Endothelial cell of hepatic sinusoid (primary cell): ENCODE measurements at regions not wholly inside any gene's neighbourhood (a gene's known extent, or its start where the extent isn't known, plus 50 kb on each side); places are given as distances from the start of the nearest gene placed in this dataset.

Experiments used
- in situ Hi-C: cut with HindIII; loops from 2 replicates; pipeline ENCODE4 v1.10.0; 2017; ENCODE audit warnings: low sequenced_read_pairs

DNA sequence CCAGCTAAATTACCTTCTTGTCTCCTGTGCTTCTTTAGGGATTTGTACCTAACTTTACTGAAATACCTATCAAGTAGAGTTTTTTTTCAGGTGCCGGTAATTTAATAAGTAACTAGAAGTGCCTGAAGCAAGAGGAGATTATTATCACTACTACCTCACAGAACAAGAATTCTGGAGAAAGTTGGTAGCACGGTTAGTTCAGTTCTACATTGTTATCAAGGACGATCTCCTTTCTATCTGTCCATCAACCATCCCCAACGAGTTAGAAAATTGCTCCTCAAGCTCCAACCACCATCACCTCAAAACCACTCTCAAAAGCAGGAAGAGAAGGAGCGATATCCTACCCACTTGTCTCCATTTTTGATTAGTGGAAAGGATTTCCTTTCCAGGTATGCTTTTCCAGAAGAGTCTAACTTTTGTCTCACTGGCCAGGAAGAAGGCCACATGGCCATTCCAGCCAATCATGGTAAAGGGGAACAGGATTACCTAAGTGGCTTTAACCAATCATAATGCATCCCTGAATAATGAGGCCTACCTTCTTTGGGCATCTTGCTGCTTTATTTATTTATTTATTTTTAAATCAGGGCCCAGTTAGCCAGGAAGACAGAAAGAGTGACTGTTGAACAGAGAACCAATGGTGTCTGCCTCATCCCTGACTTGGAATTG is 265.2 kb downstream of the SNX13 start:
- in situ Hi-C loops = no loop called here

DNA sequence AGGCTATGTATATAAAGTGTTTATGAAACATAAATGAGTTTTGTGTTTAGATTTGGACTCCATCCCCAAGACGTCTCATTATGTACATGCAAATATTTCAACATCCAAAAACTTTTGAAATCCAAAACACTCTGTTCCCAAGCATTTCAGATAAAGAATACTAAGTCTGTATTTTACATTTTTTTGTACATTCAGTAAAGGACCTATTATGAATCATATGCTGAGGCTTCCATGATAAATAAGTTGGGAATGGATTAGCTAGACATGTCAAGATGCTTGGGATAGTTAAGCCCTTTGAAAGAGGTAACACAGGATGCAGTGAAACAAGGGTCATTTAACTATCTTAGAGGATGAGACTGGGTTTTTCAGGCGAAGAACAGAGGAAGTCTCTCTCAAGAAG is 262.9 kb downstream of the SNX13 start:
- in situ Hi-C loops = no loop called here

DNA sequence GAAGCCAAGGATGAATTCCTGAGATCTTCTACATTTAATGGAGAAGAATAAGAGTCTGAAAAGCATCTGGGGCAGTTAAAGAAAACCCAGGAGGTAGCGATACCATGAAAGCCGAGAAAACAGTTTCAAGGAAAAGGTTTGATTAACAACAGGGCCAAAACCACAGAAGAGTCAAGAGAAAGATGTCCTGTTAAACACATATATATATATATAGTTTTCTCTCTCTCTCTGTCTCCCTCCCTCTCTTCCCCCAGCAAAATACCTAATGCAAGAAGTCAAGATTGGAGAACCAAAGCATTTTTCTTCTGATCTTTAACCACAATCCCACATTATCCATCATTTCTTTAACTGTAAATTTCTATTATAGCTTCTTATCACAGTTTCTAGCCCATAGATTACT is 261.4 kb downstream of the SNX13 start:
- in situ Hi-C loops = no loop called here

DNA sequence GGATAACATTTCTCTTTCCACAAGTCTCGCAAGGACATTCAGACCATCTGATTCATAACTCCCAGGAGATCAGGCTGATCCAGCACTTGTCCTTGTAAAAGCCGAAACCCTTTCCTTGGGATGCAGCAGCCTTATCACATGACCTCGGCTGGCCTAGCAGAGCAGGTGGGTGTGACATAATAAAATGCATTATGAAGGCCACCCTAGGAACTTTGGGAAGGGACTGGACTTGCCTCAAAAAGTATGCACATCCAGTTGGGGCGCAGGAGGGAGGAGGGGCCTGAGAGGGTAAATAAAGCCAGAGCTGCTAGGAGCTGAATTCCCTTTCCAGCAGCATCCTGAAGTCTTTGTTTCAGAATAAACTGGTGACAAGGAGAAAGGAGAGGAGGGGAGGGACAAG is 260.8 kb downstream of the SNX13 start:
- in situ Hi-C loops = no loop called here

DNA sequence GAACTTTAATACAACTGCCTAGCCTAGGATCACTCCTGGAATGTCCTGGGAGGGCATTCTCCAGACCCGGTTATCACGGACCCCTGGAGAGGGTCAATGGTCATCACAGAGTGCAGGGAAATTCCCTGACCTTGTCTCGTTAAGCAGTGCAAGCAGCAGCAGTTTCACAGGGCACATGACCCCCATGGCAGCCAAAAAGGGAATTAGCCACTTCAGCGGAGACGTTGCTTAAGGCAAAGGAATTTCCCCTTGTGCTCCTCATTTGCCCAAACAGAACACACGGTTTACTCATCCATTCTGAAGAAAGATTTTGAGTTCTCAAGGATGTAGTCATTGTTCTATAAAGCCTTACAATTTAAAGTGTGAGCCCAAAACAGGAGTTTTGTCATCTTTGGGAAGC is 260.3 kb downstream of the SNX13 start:
- in situ Hi-C loops = loop anchor here (5.0 kb wide), 1 partner anchor 92 kb away; no protein-coding TSS in a partner anchor

DNA sequence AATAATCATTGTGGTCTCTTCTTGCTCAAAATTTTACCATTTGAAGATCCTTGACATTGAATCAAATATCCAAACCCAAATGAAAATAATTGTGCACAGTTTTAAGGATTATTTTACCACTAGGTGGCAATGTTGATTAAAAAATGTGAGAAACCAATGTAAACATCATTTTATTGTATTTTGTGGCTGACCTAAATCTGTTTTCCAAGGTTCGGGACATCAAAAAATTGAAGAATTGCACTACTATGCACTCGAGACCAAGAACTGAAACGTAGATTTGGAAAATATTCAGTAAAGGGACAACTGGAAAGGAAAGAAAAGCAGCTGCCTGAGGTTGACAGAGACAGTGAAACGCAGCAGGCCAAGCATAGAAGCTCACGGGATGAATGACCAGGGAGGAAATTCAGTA is 259.3 kb downstream of the SNX13 start:
- in situ Hi-C loops = loop anchor here (5.0 kb wide), 1 partner anchor 91 kb away; no protein-coding TSS in a partner anchor

DNA sequence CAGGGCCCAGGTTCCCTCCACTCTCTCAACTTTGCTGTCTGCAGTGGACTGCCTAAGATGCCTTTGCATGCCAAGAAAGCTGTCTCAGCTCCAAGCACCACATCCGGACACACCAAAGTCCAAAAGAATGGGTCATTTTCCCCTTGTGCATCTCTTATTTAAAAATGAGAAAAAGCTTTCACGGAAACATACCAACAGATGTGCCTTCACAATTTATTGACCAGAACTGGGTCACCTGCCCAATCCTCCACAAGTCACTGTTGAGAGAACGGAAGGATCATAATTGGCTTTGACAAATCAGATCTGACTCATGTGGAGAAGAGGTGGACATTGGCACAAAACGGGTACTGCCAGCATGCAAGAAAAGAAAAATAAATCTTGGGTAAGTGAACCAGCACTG is 258.3 kb downstream of the SNX13 start:
- in situ Hi-C loops = loop anchor here (5.0 kb wide), 1 partner anchor 90 kb away; no protein-coding TSS in a partner anchor

DNA sequence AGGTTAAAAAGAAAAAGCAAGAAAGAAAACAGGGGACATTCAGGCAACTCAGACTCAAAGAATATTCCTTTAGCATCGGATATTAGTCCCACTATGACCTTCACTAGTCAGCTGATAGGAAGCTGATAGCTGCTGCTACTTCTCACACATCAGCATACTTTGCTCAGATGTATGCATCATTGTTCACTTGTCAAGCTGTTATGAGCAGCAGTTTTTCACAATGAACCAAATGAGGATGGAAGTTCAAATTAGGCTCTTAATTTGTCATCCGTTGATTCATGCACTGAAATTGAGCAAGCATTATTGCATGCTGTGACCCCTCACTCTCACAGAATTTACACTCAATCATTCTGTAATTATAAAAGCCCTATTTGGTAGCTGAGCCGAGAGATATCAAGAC is 257.7 kb downstream of the SNX13 start:
- in situ Hi-C loops = loop anchor here (5.0 kb wide), 1 partner anchor 90 kb away; no protein-coding TSS in a partner anchor

DNA sequence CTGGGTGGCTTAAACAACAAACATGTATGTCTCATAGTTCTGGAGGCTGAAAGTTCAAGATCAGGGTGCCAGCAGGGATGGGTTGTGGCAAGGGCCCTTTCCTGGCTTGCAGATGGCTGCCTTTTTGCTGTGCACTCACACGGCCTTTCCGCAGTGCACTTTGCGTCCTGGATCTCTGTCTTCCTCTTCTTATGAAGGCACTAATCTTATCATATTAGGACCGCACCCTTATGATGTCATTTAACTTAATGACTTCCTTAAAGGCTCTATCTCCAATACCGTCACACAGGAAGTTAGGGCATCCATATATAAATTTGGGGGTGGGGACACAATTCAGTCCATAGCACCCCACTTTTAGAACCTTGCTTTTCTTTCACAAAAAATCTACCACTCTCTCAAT is 255.2 kb downstream of the SNX13 start:
- in situ Hi-C loops = no loop called here

DNA sequence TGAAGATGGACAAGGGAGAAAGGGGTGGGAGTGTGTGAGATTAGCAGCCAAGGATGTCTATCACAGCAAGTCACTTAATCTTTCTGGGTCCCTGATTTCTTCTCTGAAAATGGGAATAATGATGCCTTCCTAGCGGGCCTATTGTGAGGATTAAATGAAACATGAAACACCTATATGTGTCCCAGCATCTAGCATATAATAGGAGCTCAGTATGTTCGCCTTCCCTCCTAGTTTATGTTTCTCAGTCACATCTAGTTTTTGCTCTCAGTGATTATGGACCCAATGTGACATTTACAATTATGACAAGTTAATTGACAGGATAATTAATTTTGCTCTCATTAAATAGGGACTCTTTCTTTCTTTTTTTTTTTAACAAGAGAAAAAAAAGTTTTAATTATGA is 252.9 kb downstream of the SNX13 start:
- in situ Hi-C loops = no loop called here

DNA sequence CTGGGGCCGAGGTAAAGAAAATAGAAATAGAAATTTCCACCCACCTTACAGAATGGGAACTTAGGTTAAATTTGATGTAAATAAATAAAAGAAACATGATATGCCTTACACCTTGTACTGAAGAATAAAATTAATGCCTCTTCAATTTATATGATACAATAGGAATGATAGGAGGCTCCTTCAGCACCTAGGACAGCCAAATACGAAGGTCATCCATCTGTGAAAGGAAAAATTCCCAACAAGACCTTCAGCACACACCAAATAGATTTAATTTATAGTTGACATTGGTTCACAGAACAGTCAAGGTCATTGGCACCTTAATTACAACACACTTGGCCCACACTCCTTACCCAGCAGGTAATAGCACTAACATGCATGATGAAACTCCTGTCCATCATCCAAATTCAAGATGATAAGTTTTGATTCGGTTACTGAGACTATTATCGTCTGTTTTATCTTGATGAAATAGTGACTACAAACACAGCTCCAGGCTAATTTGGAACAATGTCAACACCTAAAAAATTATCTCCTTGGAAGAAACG is 250.9 kb downstream of the SNX13 start:
- in situ Hi-C loops = no loop called here

DNA sequence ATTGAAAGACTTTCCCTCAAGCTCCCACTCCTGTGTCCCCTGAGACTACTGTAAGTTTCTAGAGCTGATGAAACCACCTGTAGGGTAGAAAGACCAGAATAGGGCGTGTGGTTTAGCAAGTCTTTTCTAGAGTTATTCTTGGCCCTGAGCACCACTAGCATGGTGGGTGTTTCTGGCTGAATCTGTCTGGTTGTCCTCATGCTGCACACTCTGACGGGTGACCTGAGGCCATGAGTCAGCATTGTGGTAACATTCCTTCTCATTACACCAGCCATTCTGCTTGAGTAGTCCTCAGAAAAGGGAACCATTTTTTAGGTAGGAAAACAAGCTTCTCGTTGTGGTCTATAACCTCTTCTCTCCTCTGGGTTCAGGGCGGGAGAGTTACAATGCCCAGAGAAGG is 250.3 kb downstream of the SNX13 start:
- in situ Hi-C loops = no loop called here

DNA sequence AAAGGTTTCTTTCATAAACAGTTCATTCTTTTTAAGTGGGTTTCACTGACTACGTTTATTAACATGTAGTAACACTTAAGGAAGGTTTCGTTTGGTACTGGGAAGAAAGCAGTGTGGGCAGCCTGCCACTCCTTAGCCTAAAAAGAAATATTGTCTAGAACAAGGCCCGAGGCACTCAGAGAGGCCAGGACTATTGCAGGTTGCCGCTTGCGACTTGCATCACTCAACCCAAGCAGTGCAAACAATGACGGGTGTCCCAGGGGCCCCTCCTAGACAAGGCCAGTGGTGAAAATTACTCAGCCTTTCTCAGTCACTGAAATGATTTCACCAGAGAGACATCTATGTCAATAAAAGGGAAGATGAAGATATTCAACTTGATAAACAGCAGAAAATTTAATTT is 243.9 kb downstream of the SNX13 start:
- in situ Hi-C loops = no loop called here

DNA sequence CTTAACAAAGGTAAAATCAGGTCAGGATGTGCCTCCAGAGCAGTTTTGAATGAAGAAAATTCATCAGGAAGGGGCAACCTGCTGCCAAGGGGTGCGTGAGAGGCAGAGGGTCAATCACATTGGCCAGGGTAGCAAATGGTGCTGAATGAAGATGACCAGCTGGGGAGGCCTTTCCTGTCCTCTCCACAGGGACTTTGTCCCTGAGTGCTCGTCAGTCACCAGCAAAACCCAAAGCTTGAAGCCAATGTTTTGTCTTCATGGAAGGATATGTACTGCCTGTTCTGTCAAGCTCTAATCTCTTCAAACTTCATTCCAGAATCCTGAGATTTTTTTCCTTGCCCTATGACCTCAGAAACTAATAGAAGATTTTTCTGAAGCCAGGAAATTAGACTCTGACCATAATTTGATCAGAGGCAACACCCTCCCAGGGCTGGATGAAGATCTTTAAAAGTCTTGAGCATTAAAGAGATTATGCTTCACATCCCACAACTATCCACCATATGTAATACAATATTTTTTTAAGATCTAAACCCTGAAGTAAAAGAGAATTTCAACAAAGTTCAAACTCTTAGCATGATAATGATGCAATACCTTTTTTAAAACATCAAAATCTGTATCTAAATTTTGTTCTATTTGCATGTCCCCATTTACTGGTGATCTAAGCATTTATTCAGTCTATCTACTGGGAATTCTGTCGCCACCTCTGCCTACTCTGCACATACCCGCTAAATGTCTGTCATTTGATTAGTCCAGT is 243.0 kb downstream of the SNX13 start:
- in situ Hi-C loops = no loop called here

DNA sequence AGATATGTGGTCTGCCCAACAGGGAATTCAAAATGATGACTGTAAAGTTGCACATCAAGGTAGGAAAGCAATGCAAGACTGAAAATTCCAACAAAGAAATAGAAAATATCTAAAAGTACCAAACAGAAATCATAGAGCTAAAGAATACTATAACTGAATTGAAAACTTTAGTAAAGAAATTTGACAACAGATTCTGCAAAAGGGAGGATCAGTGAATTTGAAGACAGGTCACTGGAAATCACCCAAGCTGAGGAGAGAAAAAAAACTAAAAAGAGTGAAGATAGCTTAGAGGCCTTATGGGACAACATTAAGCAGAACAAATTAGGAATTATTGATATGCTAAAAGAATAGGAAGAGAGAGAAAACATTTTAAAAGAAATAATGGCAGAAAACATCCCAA is 240.6 kb downstream of the SNX13 start:
- in situ Hi-C loops = no loop called here

DNA sequence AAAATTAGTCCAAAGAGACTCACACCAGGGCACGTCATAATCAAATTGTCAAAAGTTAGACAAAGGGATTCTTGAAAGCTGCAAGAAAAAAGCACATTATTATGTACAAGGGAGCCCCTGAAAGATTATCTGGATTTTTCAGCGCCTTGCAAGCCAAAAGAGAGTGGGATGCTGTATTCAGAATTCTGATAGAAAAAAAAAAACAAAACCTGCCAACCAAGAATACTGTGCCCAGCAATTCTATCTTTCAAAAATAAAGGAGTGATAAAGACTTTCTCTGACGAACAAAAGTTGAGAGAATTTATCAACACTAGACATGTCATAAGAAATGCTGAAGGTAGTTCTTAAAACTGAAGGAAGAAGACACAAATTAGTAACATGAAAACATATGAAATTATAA is 240.2 kb downstream of the SNX13 start:
- in situ Hi-C loops = no loop called here

DNA sequence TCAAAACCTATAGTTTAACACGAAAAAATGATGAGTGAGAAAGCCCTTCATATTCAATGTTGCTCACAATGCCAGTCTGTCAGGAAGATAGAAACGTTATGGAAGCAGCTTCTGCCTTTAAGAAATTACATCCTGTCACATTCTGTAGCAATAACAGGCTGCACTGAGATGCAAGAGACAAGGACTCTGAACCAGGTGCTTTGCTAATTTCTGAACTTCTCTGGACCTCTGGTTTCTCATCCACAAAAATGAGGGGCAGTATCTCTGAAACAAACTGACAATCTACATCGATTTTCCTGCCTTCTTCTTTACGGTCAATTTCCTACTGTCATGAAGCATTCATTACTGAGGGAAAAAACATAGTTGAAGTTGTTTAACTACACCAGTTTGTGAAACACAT is 234.0 kb downstream of the SNX13 start:
- in situ Hi-C loops = no loop called here

DNA sequence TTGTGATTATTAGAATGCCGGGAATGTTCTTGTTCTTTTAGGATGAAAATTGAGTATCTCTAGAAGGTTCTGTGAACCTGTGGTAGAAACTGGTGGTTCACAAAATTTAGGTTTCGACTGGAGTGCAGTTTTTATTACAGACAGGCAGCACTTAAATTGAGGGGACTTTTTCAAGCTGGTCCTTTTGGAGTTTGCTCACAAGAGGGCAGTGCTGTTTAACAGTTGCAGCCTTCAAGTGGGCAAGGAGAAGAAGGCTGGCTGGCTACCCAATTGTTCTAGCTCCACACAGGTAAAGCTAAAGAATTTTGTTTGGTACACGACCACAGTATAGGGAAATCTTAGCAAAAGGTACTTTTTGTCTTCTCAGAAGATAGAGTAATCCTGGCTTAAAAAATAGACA is 233.6 kb downstream of the SNX13 start:
- in situ Hi-C loops = no loop called here

DNA sequence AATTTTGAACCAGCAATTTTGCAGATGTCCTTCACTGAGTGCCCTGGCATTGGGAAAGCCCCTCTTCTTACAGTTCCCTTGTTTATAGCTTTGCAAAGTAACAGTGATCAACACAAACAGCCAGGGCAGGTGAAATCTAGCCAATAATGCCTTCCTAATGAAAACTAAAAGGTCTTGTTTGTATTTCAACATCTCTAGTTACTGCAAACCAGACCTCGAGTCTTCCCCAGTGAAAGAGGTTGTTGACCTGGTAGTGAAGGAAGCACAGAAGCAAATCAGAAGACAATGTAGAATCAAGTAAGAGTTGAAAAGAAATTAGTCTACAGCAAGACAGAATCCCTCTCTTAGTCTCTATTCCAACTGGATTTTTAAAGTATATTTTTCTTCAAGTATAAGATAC is 231.2 kb downstream of the SNX13 start:
- in situ Hi-C loops = no loop called here

DNA sequence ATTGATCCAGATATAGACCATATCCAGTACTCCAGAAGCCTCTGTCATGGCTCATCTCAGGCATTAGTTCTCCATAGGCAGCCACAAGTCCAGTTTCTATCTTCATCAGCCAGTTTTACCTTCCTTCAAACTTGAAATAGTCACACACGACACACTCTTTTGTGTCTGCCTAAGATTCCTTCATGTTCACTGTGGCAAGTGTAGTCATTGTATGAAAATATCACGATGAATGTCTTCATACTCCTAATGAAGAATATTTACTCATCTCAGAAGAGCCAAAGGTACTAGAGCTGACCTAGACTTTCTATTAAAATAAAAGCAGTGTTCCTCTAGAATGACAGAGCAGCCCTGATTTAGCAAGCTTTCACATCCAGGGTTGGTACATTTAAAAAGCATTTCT is 230.7 kb downstream of the SNX13 start:
- in situ Hi-C loops = no loop called here

DNA sequence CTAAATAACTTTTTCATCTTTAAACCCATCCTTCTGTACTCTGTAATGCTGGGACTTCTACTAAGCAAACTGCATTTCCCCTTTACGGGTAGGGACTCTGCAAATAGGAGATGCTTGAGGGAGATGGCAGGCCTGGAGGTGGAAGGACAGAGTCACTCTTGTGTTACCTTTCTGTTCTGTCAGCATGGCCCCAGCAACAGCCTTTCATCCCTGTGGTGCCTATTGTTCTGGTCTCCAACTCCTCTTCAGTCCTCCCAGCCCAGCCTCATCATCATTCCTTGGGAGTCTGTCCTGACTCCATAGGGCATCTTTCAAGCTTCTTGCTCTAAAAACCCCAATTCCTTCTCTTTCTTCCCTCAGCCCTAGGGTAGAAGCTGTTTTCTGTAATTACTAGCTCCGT is 230.0 kb downstream of the SNX13 start:
- in situ Hi-C loops = no loop called here

DNA sequence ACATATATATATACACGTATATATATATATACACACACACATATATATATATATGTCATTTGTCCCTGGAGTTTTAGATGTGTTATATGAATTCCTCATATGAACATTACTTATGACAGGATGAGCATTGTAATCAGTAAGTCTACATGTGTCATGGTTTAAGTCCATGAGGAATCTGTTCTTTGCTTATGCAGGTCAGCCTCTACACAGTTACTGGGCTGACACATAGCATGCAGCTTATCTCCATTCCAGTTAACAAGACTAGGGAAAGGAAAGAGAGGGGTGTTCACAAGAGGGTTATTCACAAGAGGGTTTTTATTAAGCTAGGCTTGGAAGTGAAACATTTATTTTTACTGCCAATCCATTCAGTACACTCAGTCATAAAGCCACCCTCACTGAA is 226.7 kb downstream of the SNX13 start:
- in situ Hi-C loops = no loop called here
